ENCODE measurements at regions not wholly inside any gene's neighbourhood (a gene's known extent, or its start where the extent isn't known, plus 50 kb on each side); places are given as distances from the start of the nearest gene placed in this dataset.

DNA sequence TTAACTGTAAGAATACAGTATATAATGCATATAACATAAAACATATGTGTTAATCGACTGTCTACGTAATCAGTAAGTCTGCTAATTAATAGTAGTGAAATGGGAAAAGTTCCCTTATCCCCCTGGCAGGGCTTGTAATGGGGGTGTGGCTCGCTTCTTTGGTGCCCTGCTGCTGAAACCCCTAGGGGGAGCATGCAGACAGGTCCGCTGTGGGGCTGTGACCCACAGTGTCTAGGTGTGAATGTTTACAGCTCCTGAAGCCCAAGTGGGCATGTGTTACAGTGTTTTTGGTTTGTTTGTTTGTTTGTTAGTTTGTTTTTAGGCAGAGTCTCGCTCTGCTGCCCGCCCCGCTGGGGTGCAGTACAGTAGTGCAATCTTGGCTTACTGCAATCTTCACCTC, 495.7 kb downstream of the SHISA9 start:
- no peak for DNase-seq

GRCh38 chr16:13401641-13402040, 500.2 kb downstream of the SHISA9 start:
- no peak for DNase-seq

DNA sequence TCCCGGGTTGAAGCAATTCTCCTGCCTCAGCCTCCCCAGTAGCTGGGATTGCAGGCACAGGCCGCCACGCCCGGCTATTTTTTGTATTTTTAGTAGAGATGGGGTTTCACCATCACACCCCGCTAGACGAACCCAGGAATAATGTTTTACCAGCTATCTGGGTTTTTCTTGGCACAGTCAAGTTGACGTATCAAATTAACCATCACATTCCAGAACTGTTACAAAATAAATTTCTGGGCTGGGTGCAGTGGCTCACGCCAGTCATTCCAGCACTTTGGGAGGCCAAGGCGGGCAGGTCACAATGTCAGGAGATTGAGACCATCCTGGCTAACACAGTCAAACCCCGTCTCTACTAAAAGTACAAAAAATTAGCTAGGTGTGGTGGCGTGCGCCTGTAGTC, 501.2 kb downstream of the SHISA9 start:
- no peak for DNase-seq

DNA sequence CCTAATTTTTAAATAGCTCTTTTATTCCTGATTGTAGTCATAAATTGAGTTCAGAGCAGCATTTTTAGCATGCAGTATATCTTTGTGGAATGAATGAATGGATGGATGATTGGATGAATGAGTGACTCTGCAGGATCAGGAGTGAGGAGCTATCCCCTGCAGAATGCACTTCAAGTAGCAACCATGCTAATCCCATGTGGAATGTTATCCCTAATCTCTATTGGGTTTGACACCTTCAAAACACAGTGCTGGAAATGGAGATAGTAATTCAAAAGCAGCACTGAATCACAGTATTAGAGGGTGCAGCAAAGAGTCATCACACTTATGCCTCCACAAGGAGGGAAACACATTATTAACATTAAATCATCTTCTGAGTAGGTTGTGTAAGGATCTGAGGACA, 501.9 kb downstream of the SHISA9 start:
- no peak for DNase-seq

GRCh38 chr16:13414154-13414553, 505.8 kb upstream of the ERCC4 start:
- DNase-seq, result no peak

DNA sequence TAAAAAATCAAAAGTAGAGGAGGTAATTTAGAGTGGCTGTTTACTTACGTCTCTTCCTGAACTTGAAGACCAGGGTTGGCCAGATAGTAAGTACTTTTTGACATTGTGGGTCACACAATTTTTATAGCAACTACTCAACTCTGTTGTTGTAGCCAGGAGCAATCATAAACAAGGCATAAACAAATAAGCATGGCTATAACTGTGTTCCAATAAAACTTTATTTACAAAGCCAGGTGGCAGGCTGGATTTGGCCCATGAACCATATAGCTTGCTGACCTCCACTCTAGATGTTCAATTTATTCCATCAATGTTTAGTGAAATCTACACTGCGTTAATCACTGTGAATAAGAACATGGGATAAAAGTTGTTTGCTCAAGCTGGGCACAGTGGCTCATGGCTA, 500.4 kb upstream of the ERCC4 start:
- DNase-seq, result no peak

- DNase-seq, result no peak
Observed at GRCh38 chr16:13421726-13422125, 498.2 kb upstream of the ERCC4 start.

DNA sequence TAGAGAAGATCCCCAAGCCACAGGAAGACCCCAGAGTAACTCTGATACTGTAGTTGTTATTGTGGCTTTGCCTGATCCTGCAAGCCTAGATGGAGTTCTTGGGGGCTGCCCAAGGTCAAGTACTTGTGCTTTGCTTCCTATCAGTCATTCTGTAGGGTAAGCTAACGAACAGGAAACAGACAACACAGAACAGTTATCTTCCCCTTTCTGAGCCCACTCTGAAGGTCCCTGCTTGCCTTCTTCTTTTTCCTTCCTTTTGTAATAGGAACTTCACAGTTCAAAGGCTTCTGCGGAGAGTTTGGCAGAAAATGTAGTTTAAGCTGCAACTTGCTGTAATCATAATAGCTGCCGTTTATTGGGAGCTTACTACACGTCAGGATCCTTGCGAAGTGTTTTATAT, 494.1 kb upstream of the ERCC4 start:
- DNase-seq, result no peak

GRCh38 chr16:13426269-13426668, 493.7 kb upstream of the ERCC4 start:
- DNase-seq, result no peak

DNA sequence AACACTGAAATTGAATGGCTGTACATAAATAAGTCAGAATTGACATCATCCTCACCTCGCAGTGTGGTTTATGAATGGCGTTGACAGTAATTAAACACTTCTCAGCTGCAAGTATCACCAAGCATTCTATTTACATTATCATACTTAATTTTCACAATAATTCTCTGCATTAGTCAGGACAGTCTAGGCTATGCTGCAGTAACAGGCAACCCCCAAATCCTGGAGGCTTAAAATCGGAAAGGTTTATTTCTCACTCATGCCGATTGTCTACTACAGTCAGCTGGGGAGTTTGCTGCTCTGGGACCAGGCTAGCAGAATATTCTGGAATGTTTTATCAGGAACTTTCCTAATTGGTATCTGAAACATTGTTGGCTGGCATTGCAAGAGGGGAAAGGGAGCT, 493.2 kb upstream of the ERCC4 start:
- no peak for DNase-seq

- no peak for DNase-seq
Observed at GRCh38 chr16:13427943-13428342, 492.0 kb upstream of the ERCC4 start.

DNA sequence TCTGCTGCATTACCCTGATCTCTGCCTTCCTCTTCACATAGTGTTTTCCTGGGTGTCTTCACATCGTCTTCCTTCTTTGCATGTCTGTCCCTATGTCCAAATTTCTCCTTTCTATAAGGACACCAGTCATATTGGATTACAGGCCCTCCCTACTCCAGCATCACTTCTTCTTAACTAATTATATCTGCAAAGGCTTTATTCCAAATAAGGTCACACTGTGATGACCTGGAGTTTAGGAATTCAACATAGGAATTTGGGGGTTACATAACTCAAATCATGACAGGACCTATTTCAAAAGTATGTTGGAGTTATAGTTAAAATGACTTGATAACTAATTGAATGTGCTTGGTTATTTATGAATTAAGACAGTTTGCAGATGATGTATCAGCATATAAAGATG, 490.5 kb upstream of the ERCC4 start:
- DNase-seq, result no peak

- DNase-seq, result no peak
Observed at GRCh38 chr16:13435415-13435814, 484.5 kb upstream of the ERCC4 start.

DNA sequence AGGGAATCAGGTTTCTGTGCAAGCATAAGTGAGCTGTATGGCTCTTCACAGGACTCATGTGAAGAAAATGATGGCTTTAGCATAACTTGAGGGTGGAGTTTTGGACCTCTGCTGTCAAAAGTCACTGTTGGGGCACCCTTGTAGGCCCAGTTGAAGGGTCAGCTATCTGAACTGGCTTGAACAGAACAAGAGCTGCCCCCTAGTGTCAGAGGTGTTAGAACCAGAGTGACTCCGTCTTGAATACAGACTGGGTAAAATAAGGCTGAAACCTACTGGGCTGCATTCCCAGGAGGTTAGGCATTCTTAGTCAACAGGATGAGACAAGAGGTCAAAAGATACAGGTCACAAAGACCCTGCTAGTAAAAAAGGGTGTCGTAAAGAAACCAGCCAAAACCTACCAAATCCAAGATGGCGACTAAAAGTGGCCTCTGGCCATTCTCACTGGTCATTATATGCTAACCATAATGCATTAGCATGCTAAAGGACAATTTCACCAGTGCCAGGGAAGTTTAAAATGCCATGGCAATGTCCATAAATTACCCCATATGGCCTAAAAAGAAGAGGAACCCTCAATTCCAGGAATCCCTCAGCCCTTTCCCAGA, 484.0 kb upstream of the ERCC4 start:
- DNase-seq, result no peak

- DNase-seq, result no peak
Observed at GRCh38 chr16:13436641-13437412, 483.1 kb upstream of the ERCC4 start.

DNA sequence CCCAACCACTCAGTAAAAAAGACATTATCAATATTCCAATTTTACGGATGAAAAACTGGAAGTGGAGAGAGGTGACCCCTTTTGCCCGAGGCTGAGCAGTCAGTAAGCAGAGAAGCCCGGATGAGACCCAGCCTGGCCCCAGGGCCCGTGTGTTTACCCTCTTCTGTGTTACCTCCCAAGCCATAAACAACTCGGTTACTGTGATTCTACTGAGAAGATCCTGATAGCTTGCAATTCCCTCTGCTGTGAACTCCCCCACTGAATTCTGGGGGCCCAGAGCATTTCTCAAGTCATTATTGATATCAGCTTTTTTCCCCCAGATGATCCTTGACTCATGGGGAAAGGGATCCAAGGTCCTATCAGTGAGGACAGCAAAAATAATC, 482.6 kb upstream of the ERCC4 start:
- DNase-seq, result no peak

DNA sequence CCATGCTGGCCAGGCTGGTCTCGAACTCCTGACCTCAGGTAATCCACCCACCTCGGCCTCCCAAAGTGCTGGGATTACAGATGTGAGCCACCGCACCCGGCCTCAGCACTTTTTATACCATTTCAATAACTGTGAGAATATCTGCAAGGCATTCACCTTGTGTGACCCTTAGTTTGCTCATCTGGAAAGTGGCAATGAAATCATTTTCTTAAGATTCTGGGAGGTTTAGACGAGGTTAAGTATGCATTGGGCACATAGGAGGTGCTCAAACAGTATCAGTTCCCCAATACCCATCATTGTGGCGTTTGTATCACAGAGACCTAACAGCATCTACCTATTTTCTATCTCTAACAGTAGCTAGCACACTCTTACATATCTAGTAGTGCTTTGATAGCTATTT, 481.9 kb upstream of the ERCC4 start:
- no peak for DNase-seq

DNA sequence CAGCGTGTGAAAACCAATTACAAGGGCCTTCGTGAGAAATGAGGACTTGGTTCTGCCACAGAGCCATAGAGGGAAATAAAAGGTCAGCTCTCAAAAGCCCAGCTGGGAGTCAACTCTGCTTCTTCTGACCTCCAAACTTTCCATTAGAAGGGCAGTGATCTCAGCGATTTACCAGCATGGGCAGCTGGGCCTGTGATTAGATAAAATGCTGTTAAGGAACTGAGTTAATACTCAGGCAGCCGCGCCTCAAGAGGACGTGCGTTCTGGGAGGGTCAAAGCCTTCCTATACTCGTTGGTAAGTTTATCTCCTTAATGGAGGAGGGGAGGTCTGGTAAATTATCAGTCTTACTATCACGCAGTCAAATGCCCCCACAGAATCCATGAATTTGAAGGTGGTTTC, 480.2 kb upstream of the ERCC4 start:
- DNase-seq, result no peak

DNA sequence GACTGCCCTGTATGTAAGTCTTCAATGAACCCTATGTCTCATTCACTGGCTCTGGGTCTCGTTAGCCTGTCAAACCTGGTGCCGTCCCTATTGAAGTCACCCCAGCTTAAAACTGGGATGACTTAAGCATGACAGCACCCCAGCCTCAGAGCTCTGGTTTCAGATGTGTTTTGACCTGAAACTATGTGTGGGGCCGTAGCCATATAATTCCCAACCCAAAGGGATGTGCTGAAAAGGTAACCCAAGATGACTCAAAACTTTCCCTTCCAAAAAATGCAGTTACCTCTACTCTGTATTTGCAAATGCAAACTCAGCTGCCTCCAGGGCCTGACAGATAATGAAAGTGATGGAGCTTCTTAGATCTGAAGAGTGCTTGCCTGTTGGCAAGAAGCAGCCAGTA, 478.3 kb upstream of the ERCC4 start:
- no peak for DNase-seq

GRCh38 chr16:13448346-13448745, 471.6 kb upstream of the ERCC4 start:
- DNase-seq, result no peak

DNA sequence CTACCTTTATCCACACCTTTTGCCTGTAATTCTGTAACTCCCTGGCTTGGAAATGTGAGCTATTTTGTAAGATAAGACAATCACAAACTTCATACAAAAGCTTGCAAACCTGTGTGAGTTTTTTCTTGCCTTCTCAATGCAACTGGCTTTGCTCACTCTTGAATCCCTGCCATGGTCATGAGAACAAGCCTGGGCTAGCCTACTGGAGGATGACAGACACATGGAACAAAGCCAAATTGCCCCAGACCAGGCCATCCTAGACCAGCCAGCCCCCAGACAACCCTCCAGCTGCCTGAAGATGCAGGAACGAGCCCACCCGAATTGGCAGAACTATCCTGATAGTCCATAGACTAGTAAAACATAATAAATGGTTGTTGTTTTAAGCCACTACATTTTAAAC, 466.6 kb upstream of the ERCC4 start:
- no peak for DNase-seq

DNA sequence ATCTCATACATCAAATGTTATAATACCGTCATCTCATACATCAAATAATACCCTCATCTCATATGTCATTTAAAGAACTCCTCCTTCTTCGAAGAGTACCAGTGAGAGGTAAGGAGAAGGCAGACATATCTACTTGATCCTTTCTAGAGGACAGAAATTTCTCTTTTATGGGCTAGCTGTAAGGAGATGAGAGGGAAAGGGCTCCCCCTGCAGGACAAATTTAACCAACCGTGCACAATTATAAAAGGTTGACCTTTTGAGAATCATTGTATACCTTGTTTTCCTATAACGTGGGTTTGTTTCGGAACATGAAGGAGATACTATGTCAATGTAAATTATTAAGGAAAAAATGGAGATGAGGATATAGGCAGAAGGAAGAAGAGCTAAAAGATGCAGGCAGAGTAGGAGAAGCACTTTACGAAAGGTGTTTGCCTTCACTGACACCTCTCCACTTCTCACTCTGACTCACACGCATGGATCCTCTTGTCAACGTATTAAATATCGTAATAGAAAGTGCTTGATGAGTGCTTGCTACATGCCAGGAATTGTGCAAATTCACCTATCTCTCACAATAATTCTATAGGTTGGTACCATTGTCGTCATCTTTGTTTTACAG, 465.9 kb upstream of the ERCC4 start:
- peak; percentile 35 for DNase-seq

GRCh38 chr16:13463619-13464018, 456.3 kb upstream of the ERCC4 start:
- no peak for DNase-seq

GRCh38 chr16:13471036-13471435, 448.9 kb upstream of the ERCC4 start:
- DNase-seq, result no peak

GRCh38 chr16:13478991-13479390, 441.0 kb upstream of the ERCC4 start:
- DNase-seq, result no peak

All from DMS53 (cell line).